PC-9 (cell line): ENCODE measurements at regions not wholly inside any gene's neighbourhood (a gene's known extent, or its start where the extent isn't known, plus 50 kb on each side); places are given as distances from the start of the nearest gene placed in this dataset.

Experiments
- BruUV-seq: library from RNA; stranded (reverse); fragments of 400-500 nt; replicated peaks from 2 replicates; lab custom pipeline; 2021; lab: Mats Ljungman, UMichigan
- CTCF ChIA-PET: fragments of 300-600 bp; sonication (Branson Sonifier 250); formaldehyde crosslinking; loops from one replicate; lab custom pipeline; 2022; ENCODE audit warnings: antibody characterized with exemption; lab: Charles Lee
- POLR2A ChIA-PET: fragments of 300-600 bp; sonication (Branson Sonifier 250); formaldehyde crosslinking; loops from one replicate; lab custom pipeline; 2022; ENCODE audit warnings: antibody characterized with exemption; ENCODE audit not compliant: unreplicated experiment; lab: Charles Lee
- DNase-seq, 2 experiments: peaks; one replicate each; pipeline versions ENCODE4 v3.0.0 to v3.0.0-alpha.2; 2015 to 2022; ENCODE audit warnings: mixed read lengths in 1 of 2
- H2AFZ ChIP-seq: fragments of 200-600 bp; sonication (generic); 2 replicates; pipeline ENCODE4 v1.8.1; 2017; ENCODE audit warnings: antibody characterized with exemption
- H3F3A ChIP-seq: fragments of 200-600 bp; sonication (generic); 2 replicates; pipeline ENCODE4 v1.8.1; 2017; ENCODE audit warnings: antibody characterized with exemption, mild to moderate bottlenecking, low read depth; ENCODE audit not compliant: insufficient read depth
- H3K27ac ChIP-seq: fragments of 200-600 bp; sonication (generic); 2 replicates; pipeline ENCODE4 v1.6.1; 2016; ENCODE audit warnings: mixed run types
- H3K27me3 ChIP-seq: fragments of 200-600 bp; sonication (generic); 2 replicates; pipeline ENCODE4 v1.6.1; 2016; ENCODE audit warnings: low read depth, mixed run types; ENCODE audit not compliant: insufficient read depth
- H3K36me3 ChIP-seq: fragments of 200-600 bp; sonication (generic); 2 replicates; pipeline ENCODE4 v1.6.1; 2016; ENCODE audit warnings: low read depth, mixed run types
- H3K4me1 ChIP-seq: fragments of 200-600 bp; sonication (generic); replicated peaks from 2 replicates; pipeline ENCODE4 v1.6.1; 2016; ENCODE audit warnings: mixed run types; ENCODE audit not compliant: insufficient read depth
- H3K4me2 ChIP-seq: fragments of 200-600 bp; sonication (generic); 2 replicates; pipeline ENCODE4 v1.6.1; 2017; ENCODE audit warnings: mixed run types
- H3K4me3 ChIP-seq: fragments of 200-600 bp; sonication (generic); 2 replicates; pipeline ENCODE4 v1.6.1; 2016; ENCODE audit warnings: mixed run types
- H3K79me2 ChIP-seq: fragments of 200-600 bp; sonication (generic); 2 replicates; pipeline ENCODE4 v1.6.1; 2017; ENCODE audit warnings: low read depth, mixed run types
- H3K9me2 ChIP-seq: fragments of 200-600 bp; sonication (generic); 2 replicates; pipeline ENCODE4 v1.8.1; 2017; ENCODE audit warnings: mild to moderate bottlenecking; ENCODE audit not compliant: insufficient read depth
- H3K9me3 ChIP-seq: fragments of 200-600 bp; sonication (generic); 2 replicates; pipeline ENCODE4 v1.8.1; 2016; ENCODE audit warnings: low read depth; ENCODE audit not compliant: insufficient read depth
- H4K20me1 ChIP-seq: fragments of 200-600 bp; sonication (generic); 2 replicates; pipeline ENCODE4 v1.8.1; 2017; ENCODE audit not compliant: insufficient read depth
- EZH2 ChIP-seq: fragments of 200-600 bp; sonication (generic); IDR thresholded peaks from 2 replicates; pipeline ENCODE4 v1.8.0; 2017; ENCODE audit warnings: antibody characterized with exemption, low read depth
- intact Hi-C: fragments of 100-400 bp; cut with micrococcal nuclease; formaldehyde crosslinking; loops from one replicate; pipeline ENCODE4 v1.10.0; 2022; ENCODE audit not compliant: unreplicated experiment
- TF ChIP-seq, protein P1 (sequence below): fragments of 200-600 bp; sonication (generic); conservative IDR thresholded peaks from 2 replicates; pipeline ENCODE4 v1.6.1; 2017; ENCODE audit warnings: mixed run types, antibody characterized with exemption, mild to moderate bottlenecking, moderate library complexity

DNA sequence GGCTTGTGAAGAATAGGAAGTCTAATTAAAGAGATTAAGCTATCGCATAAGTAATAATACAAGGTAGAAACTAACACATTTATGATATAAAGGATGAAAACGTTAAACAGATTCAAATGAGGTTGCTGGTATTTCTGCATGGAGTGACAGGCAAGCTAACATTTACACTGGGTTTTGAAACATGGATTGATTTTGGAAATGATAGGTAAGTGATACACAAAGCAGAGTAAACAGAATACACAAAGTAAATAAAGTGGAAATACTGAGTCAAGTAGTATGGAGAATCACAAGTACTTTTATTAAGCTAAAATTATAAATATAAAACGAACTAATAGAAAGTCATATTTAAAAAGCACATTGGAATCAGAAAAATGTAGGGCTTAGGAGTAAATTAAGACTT, 665.3 kb downstream of the STPG2 start:
- Histone ChIP-seq H3K27ac (no peak overlapping the region), H3K27me3 (no peaks in the 10 kb centered on the region), H3F3A (no peaks in the 10 kb centered on the region), H3K4me1 (no peaks in the 10 kb centered on the region), H3K9me3 (no peaks in the 10 kb centered on the region), H3K79me2 (no peaks in the 10 kb centered on the region), H4K20me1 (no peaks in the 10 kb centered on the region), H3K4me2 (no peak overlapping the region), H3K9me2 (no peaks in the 10 kb centered on the region; the same call in 1 of the 2 replicates), H3K36me3 (no peaks in the 10 kb centered on the region), H2AFZ (no peak overlapping the region), H3K4me3 (no peak overlapping the region)
- ChIA-PET CTCF (no interaction called here), POLR2A (no interaction called here)
- TF ChIP-seq, protein P1, sequence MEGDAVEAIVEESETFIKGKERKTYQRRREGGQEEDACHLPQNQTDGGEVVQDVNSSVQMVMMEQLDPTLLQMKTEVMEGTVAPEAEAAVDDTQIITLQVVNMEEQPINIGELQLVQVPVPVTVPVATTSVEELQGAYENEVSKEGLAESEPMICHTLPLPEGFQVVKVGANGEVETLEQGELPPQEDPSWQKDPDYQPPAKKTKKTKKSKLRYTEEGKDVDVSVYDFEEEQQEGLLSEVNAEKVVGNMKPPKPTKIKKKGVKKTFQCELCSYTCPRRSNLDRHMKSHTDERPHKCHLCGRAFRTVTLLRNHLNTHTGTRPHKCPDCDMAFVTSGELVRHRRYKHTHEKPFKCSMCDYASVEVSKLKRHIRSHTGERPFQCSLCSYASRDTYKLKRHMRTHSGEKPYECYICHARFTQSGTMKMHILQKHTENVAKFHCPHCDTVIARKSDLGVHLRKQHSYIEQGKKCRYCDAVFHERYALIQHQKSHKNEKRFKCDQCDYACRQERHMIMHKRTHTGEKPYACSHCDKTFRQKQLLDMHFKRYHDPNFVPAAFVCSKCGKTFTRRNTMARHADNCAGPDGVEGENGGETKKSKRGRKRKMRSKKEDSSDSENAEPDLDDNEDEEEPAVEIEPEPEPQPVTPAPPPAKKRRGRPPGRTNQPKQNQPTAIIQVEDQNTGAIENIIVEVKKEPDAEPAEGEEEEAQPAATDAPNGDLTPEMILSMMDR: no peak
- TF ChIP-seq EZH2: no peak
- intact Hi-C loops: no loop called here
- BruUV-seq: no TSS peak
- DNase-seq: no peak

GRCh38 chr4:97479388-97479787, 663.9 kb downstream of the STPG2 start:
- no TSS peak for BruUV-seq
- no peak overlapping the region for H3K4me2 ChIP-seq
- no peak overlapping the region for H2AFZ ChIP-seq
- no peaks in the 10 kb centered on the region; the same call in 1 of the 2 replicates for H3K9me2 ChIP-seq
- H3K27ac ChIP-seq: no peak overlapping the region
- no peaks in the 10 kb centered on the region for H4K20me1 ChIP-seq
- intact Hi-C loops: no loop called here
- TF ChIP-seq, protein P1: no peak
- TF ChIP-seq EZH2: no peak
- no peaks in the 10 kb centered on the region for H3K4me1 ChIP-seq
- no peaks in the 10 kb centered on the region for H3K36me3 ChIP-seq
- H3F3A ChIP-seq: no peaks in the 10 kb centered on the region
- no peak overlapping the region for H3K4me3 ChIP-seq
- ChIA-PET CTCF (no interaction called here), POLR2A (no interaction called here)
- no peaks in the 10 kb centered on the region for H3K79me2 ChIP-seq
- no peak for DNase-seq
- H3K9me3 ChIP-seq: no peaks in the 10 kb centered on the region
- H3K27me3 ChIP-seq: no peaks in the 10 kb centered on the region

- no peaks in the 10 kb centered on the region; the same call in 1 of the 2 replicates for H3K4me1 ChIP-seq
- no peak overlapping the region for H2AFZ ChIP-seq
- POLR2A ChIA-PET: no interaction called here
- no peaks in the 10 kb centered on the region for H3K9me3 ChIP-seq
- CTCF ChIA-PET: no interaction called here
- no peak overlapping the region for H3K4me3 ChIP-seq
- DNase-seq: no peak
- H3K27me3 ChIP-seq: no peaks in the 10 kb centered on the region
- no peak for TF ChIP-seq EZH2
- TF ChIP-seq, protein P1: no peak
- H3K27ac ChIP-seq: no peak overlapping the region
- intact Hi-C loops: no loop called here
- H3K36me3 ChIP-seq: no peaks in the 10 kb centered on the region
- H3K9me2 ChIP-seq: no peaks in the 10 kb centered on the region
- no peaks in the 10 kb centered on the region for H3F3A ChIP-seq
- H4K20me1 ChIP-seq: no peaks in the 10 kb centered on the region
- no TSS peak for BruUV-seq
- H3K4me2 ChIP-seq: no peak overlapping the region
- no peaks in the 10 kb centered on the region for H3K79me2 ChIP-seq
These were observed 651.4 kb downstream of the STPG2 start for GRCh38 chr4:97491856-97492255.
